Astrocyte (in vitro differentiated cells and primary cell): ENCODE measurements at regions not wholly inside any gene's neighbourhood (a gene's known extent, or its start where the extent isn't known, plus 50 kb on each side); places are given as distances from the start of the nearest gene placed in this dataset.

Experiments used
- DNase-seq: peaks from one replicate; pipeline ENCODE4 v3.0.0-alpha.2; 2010; ENCODE audit warnings: low read depth
- FAIRE-seq: peaks from 2 replicates; lab custom pipeline; 2011; peaks lifted over from hg19 to GRCh38; lab: Jason Lieb, UNC
- H2AFZ ChIP-seq: 2 replicates; pipeline ENCODE4 v1.6.0; 2012; ENCODE audit warnings: low read depth, low read length, inconsistent platforms
- H3K27ac ChIP-seq: 2 replicates; pipeline ENCODE4 v1.5.1; 2011; ENCODE audit warnings: low read depth, low read length, inconsistent platforms
- H3K27me3 ChIP-seq: 2 replicates; pipeline ENCODE4 v1.6.0; 2011; ENCODE audit warnings: low read length, inconsistent platforms; ENCODE audit not compliant: insufficient read depth
- H3K36me3 ChIP-seq: 2 replicates; pipeline ENCODE4 v1.5.1; 2011; ENCODE audit warnings: low read length, inconsistent platforms; ENCODE audit not compliant: insufficient read depth
- H3K4me1 ChIP-seq: 2 replicates; pipeline ENCODE4 v1.5.1; 2011; ENCODE audit warnings: low read length, inconsistent platforms; ENCODE audit not compliant: insufficient read depth
- H3K4me2 ChIP-seq: 2 replicates; pipeline ENCODE4 v1.6.0; 2012; ENCODE audit warnings: low read length, inconsistent platforms
- H3K4me3 ChIP-seq: 2 replicates; pipeline ENCODE4 v1.5.1; 2011; ENCODE audit warnings: low read depth, mild to moderate bottlenecking, low read length, inconsistent platforms; ENCODE audit not compliant: insufficient read depth
- H3K79me2 ChIP-seq: 2 replicates; pipeline ENCODE4 v1.6.0; 2012; ENCODE audit warnings: mild to moderate bottlenecking, low read length, inconsistent platforms; ENCODE audit not compliant: insufficient read depth
- H3K9ac ChIP-seq: 2 replicates; pipeline ENCODE4 v1.6.0; 2012; ENCODE audit warnings: mild to moderate bottlenecking, low read length, inconsistent platforms
- H3K9me3 ChIP-seq: 2 replicates; pipeline ENCODE4 v1.5.1; 2012; ENCODE audit warnings: low read depth, mild to moderate bottlenecking, low read length, inconsistent platforms; ENCODE audit not compliant: insufficient read depth
- H4K20me1 ChIP-seq: 2 replicates; pipeline ENCODE4 v1.6.0; 2012; ENCODE audit warnings: low read length, inconsistent platforms; ENCODE audit not compliant: insufficient read depth
- H3K27ac Mint-ChIP-seq: one replicate; pipeline ENCODE4 v1.8.0; 2021; ENCODE audit warnings: mild to moderate bottlenecking, mixed read lengths; ENCODE audit not compliant: unreplicated experiment
- H3K27me3 Mint-ChIP-seq: one replicate; pipeline ENCODE4 v1.8.0; 2021; ENCODE audit warnings: low read depth, mixed read lengths; ENCODE audit not compliant: unreplicated experiment
- H3K36me3 Mint-ChIP-seq: one replicate; pipeline ENCODE4 v1.8.0; 2021; ENCODE audit warnings: low read depth, mixed read lengths; ENCODE audit not compliant: unreplicated experiment
- H3K4me1 Mint-ChIP-seq: one replicate; pipeline ENCODE4 v1.8.0; 2021; ENCODE audit warnings: low read depth, mixed read lengths; ENCODE audit not compliant: unreplicated experiment
- H3K4me3 Mint-ChIP-seq: one replicate; pipeline ENCODE4 v1.8.0; 2021; ENCODE audit warnings: mild to moderate bottlenecking, moderate library complexity, mixed read lengths; ENCODE audit not compliant: unreplicated experiment
- H3K9me3 Mint-ChIP-seq: one replicate; pipeline ENCODE4 v1.8.0; 2021; ENCODE audit warnings: mild to moderate bottlenecking, mixed read lengths; ENCODE audit not compliant: unreplicated experiment
- CTCF ChIP-seq: IDR thresholded peaks from 2 replicates; pipeline ENCODE4 v1.5.1; 2011; ENCODE audit warnings: low read depth, mild to moderate bottlenecking, inconsistent platforms, low read length, moderate library complexity; ENCODE audit not compliant: insufficient read depth
- EZH2 ChIP-seq: IDR thresholded peaks from 2 replicates; pipeline ENCODE4 v1.6.1; 2012; ENCODE audit warnings: mild to moderate bottlenecking, low read length, inconsistent platforms; ENCODE audit not compliant: insufficient read depth

GRCh38 chr7:85699482-85699881 is 512.6 kb upstream of the SEMA3D start:
- H3K27ac Mint-ChIP-seq = no peak overlapping the region
- no peak overlapping the region for H3K4me3 ChIP-seq
- no peak overlapping the region for H3K4me2 ChIP-seq
- H3K27me3 Mint-ChIP-seq = no peaks in the 10 kb centered on the region
- no peaks in the 10 kb centered on the region for H3K36me3 ChIP-seq
- no peak overlapping the region for H3K27ac ChIP-seq
- no peaks in the 10 kb centered on the region for H3K79me2 ChIP-seq
- no peaks in the 10 kb centered on the region for H4K20me1 ChIP-seq
- no peaks in the 10 kb centered on the region for H3K36me3 Mint-ChIP-seq
- DNase-seq = no peak
- H2AFZ ChIP-seq = no peak overlapping the region
- H3K9ac ChIP-seq = no peak overlapping the region
- no peaks in the 10 kb centered on the region for H3K9me3 Mint-ChIP-seq
- H3K4me1 Mint-ChIP-seq = peaks cover 2% of the 10 kb centered on the region
- no peak overlapping the region for H3K4me3 Mint-ChIP-seq
- no peaks in the 10 kb centered on the region for H3K9me3 ChIP-seq
- TF ChIP-seq EZH2 = no peak
- TF ChIP-seq CTCF = no peak
- no peaks in the 10 kb centered on the region for H3K4me1 ChIP-seq
- no peaks in the 10 kb centered on the region for H3K27me3 ChIP-seq
- FAIRE-seq = no peak

- Mint-ChIP-seq H3K4me1 (peaks cover 2% of the 10 kb centered on the region), H3K9me3 (no peaks in the 10 kb centered on the region), H3K27ac (no peak overlapping the region), H3K36me3 (no peaks in the 10 kb centered on the region), H3K4me3 (no peak overlapping the region), H3K27me3 (no peaks in the 10 kb centered on the region)
- Histone ChIP-seq H3K27me3 (no peaks in the 10 kb centered on the region), H3K9ac (no peak overlapping the region), H4K20me1 (no peaks in the 10 kb centered on the region), H3K27ac (no peak overlapping the region), H3K4me3 (no peak overlapping the region), H3K4me2 (no peak overlapping the region), H3K9me3 (no peaks in the 10 kb centered on the region), H3K36me3 (no peaks in the 10 kb centered on the region), H3K79me2 (no peaks in the 10 kb centered on the region), H3K4me1 (no peaks in the 10 kb centered on the region), H2AFZ (no peak overlapping the region)
- TF ChIP-seq EZH2 (no peak), CTCF (no peak)
- FAIRE-seq (no peak), DNase-seq (peak; percentile 16)
These were observed 508.7 kb upstream of the SEMA3D start for GRCh38 chr7:85695533-85695932.

- no peak overlapping the region for H3K27ac Mint-ChIP-seq
- TF ChIP-seq EZH2 (no peak), CTCF (no peak)
These were observed 508.2 kb upstream of the SEMA3D start for GRCh38 chr7:85695041-85695440.

More at GRCh38 chr7:85695041-85695440, 508.2 kb upstream of the SEMA3D start:
- Histone ChIP-seq H3K9ac (no peak overlapping the region), H3K4me3 (no peak overlapping the region), H3K27ac (no peak overlapping the region), H3K9me3 (no peaks in the 10 kb centered on the region), H3K4me1 (no peaks in the 10 kb centered on the region), H3K36me3 (no peaks in the 10 kb centered on the region), H2AFZ (no peak overlapping the region), H4K20me1 (no peaks in the 10 kb centered on the region), H3K79me2 (no peaks in the 10 kb centered on the region), H3K4me2 (no peak overlapping the region), H3K27me3 (no peaks in the 10 kb centered on the region)
- H3K36me3 Mint-ChIP-seq = no peaks in the 10 kb centered on the region
- no peak for FAIRE-seq
- DNase-seq = no peak
- H3K4me1 Mint-ChIP-seq = peaks cover 2% of the 10 kb centered on the region
- H3K4me3 Mint-ChIP-seq = no peak overlapping the region
- no peaks in the 10 kb centered on the region for H3K27me3 Mint-ChIP-seq
- H3K9me3 Mint-ChIP-seq = no peaks in the 10 kb centered on the region
